ENCODE measurements at regions not wholly inside any gene's neighbourhood (a gene's known extent, or its start where the extent isn't known, plus 50 kb on each side); places are given as distances from the start of the nearest gene placed in this dataset.
"Not testable (repeated sequence)": the region's sequence is repeated elsewhere in the genome, so short reads cannot be mapped to it uniquely, and the experiment has no call there.

- H3K4me3 ChIP-seq; H3K27ac ChIP-seq; H3K27me3 ChIP-seq; H3K4me1 ChIP-seq; intact Hi-C loops (cut with DNase I; ENCODE audit: low total_unique reads); H3K36me3 ChIP-seq; DNase-seq (ENCODE audit: low spot score in 2 of 2); H3K9me3 ChIP-seq: not testable (repeated sequence)
Observed at GRCh38 chr1:149712154-149712927, 70.2 kb upstream of the FCGR1A start.

GRCh38 chr1:149713513-149713912, 69.0 kb upstream of the FCGR1A start:
- H3K4me1 ChIP-seq; H3K36me3 ChIP-seq; H3K27ac ChIP-seq; H3K9me3 ChIP-seq; intact Hi-C loops (cut with DNase I; ENCODE audit: low total_unique reads); DNase-seq (ENCODE audit: low spot score in 2 of 2); H3K27me3 ChIP-seq; H3K4me3 ChIP-seq: not testable (repeated sequence)

- H3K27me3 ChIP-seq; intact Hi-C loops (cut with DNase I; ENCODE audit: low total_unique reads); H3K9me3 ChIP-seq; H3K27ac ChIP-seq; H3K36me3 ChIP-seq; DNase-seq (ENCODE audit: low spot score in 2 of 2); H3K4me1 ChIP-seq; H3K4me3 ChIP-seq: not testable (repeated sequence)
Observed at GRCh38 chr1:149713952-149714351, 68.5 kb upstream of the FCGR1A start.

- H3K27me3 ChIP-seq; H3K27ac ChIP-seq; H3K4me3 ChIP-seq; H3K9me3 ChIP-seq; H3K36me3 ChIP-seq; intact Hi-C loops (cut with DNase I; ENCODE audit: low total_unique reads); H3K4me1 ChIP-seq; DNase-seq (ENCODE audit: low spot score in 2 of 2): not testable (repeated sequence)
Observed at GRCh38 chr1:149724618-149725302, 57.7 kb upstream of the FCGR1A start.

- H3K4me3 ChIP-seq; H3K27ac ChIP-seq; DNase-seq (ENCODE audit: low spot score in 2 of 2); intact Hi-C loops (cut with DNase I; ENCODE audit: low total_unique reads); H3K36me3 ChIP-seq; H3K27me3 ChIP-seq; H3K4me1 ChIP-seq; H3K9me3 ChIP-seq: not testable (repeated sequence)
Observed at GRCh38 chr1:149726688-149727087, 55.8 kb upstream of the FCGR1A start.

GRCh38 chr1:149728598-149728997, 53.9 kb upstream of the FCGR1A start:
- DNase-seq (ENCODE audit: low spot score in 2 of 2); H3K36me3 ChIP-seq; H3K27me3 ChIP-seq; H3K4me3 ChIP-seq; H3K4me1 ChIP-seq; intact Hi-C loops (cut with DNase I; ENCODE audit: low total_unique reads); H3K27ac ChIP-seq; H3K9me3 ChIP-seq: not testable (repeated sequence)
